ENCODE measurements at regions not wholly inside any gene's neighbourhood (a gene's known extent, or its start where the extent isn't known, plus 50 kb on each side); places are given as distances from the start of the nearest gene placed in this dataset.

DNA sequence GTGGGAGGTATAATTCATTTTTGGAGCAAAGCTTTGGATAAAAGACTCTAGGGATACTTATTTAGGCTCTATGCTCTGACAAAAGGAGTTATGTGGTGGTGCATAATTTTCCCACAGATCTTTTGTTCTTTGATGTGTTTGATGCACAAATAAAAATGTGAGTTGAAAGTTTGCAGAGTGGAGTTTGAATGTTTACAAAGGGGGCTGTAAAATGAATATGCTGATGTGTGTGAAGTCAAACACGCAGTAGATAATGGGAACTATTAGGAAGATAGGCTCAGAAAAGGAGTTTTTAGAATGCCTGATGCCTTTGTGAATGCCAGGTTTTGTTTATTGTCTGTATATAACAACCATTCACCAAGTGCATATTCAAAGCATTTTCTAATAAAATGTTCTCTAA lies 545.0 kb upstream of the EPHA7 start:
- WGBS, 2 donors = 26 to 44% methylated on average over 1 of the region's 1 CpG

DNA sequence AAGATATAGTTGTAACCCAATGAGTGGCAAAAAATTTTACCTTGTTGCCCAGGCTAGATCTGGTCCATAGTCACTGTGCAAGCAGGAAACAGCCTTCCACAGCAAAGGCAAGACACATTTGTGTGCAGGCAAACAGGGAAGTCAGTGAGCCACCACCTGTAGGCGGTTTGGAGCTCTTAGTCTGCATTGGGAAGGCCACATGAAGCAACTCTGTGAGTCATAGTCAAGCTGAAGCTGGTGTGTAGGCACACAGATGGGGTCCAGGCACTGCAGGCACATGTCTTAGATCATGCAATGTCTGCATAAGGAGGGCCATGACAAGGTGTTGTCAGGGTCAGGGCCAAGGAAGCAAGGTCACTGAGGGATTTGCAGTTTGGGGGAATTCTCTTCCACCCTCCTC lies 543.2 kb upstream of the EPHA7 start:
- no peaks in the 10 kb centered on the region for H3K27me3 ChIP-seq (ENCODE audit: control insufficient read depth in 1 of 2, insufficient read depth in 2 of 2, low read length in 2 of 2)
- H3K9me3 ChIP-seq (ENCODE audit: control insufficient read depth in 2 of 2, insufficient read depth in 1 of 2, low read depth in 1 of 2, low read length in 1 of 2) = peaks cover 0 to 5% of the 10 kb centered on the region in 2 donors
- H3K36me3 ChIP-seq (ENCODE audit: control insufficient read depth in 2 of 2, insufficient read depth in 2 of 2, low read length in 1 of 2) = no peaks in the 10 kb centered on the region
- H3K4me1 ChIP-seq (ENCODE audit: control insufficient read depth in 2 of 2, insufficient read depth in 2 of 2, low read length in 1 of 2) = no peaks in the 10 kb centered on the region
- 33 to 53% methylated on average over 1 of the region's 1 CpG for WGBS, 2 donors
- no peak overlapping the region for H3K4me3 ChIP-seq (ENCODE audit: low read depth in 1 of 2, low read length in 2 of 2)
- no peak overlapping the region for H3K27ac ChIP-seq (ENCODE audit: low read depth in 2 of 2, low read length in 1 of 2)

More for the DNA sequence above, 545.0 kb upstream of the EPHA7 start:
- H3K27me3 ChIP-seq (ENCODE audit: control insufficient read depth in 1 of 2, insufficient read depth in 2 of 2, low read length in 2 of 2) = no peaks in the 10 kb centered on the region
- no peak overlapping the region for H3K4me3 ChIP-seq (ENCODE audit: low read depth in 1 of 2, low read length in 2 of 2)
- H3K36me3 ChIP-seq (ENCODE audit: control insufficient read depth in 2 of 2, insufficient read depth in 2 of 2, low read length in 1 of 2) = no peaks in the 10 kb centered on the region
- peaks cover 0 to 5% of the 10 kb centered on the region in 2 donors for H3K9me3 ChIP-seq (ENCODE audit: control insufficient read depth in 2 of 2, insufficient read depth in 1 of 2, low read depth in 1 of 2, low read length in 1 of 2)
- H3K27ac ChIP-seq (ENCODE audit: low read depth in 2 of 2, low read length in 1 of 2) = no peak overlapping the region
- no peaks in the 10 kb centered on the region for H3K4me1 ChIP-seq (ENCODE audit: control insufficient read depth in 2 of 2, insufficient read depth in 2 of 2, low read length in 1 of 2)

DNA sequence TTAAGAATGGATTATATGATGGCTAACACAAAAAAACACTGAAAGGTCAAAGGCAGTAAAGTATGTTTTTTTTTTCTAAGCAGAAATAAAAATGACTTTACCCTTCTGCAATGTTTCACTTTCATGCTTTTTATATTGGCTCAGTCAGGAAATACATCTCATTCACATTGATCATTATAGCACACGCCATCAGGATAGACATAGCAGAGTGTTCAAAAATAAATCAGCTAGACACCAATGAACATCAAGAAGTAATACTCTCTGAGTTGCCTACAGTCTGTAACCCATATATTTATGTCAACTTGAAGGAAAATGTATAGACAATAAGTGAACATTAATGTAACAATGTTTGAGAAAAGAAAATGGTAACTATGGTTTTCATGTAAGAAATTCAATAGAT lies 535.2 kb upstream of the EPHA7 start:
- Histone ChIP-seq H3K36me3 (ENCODE audit: control insufficient read depth in 2 of 2, insufficient read depth in 2 of 2, low read length in 1 of 2) (no peaks in the 10 kb centered on the region), H3K9me3 (ENCODE audit: control insufficient read depth in 2 of 2, insufficient read depth in 1 of 2, low read depth in 1 of 2, low read length in 1 of 2) (no peaks in the 10 kb centered on the region), H3K27me3 (ENCODE audit: control insufficient read depth in 1 of 2, insufficient read depth in 2 of 2, low read length in 2 of 2) (no peaks in the 10 kb centered on the region), H3K4me3 (ENCODE audit: low read depth in 1 of 2, low read length in 2 of 2) (no peak overlapping the region), H3K4me1 (ENCODE audit: control insufficient read depth in 2 of 2, insufficient read depth in 2 of 2, low read length in 1 of 2) (no peaks in the 10 kb centered on the region), H3K27ac (ENCODE audit: low read depth in 2 of 2, low read length in 1 of 2) (no peak overlapping the region)
- 49 to 50% methylated on average over 1 of the region's 1 CpG for WGBS, 2 donors

DNA sequence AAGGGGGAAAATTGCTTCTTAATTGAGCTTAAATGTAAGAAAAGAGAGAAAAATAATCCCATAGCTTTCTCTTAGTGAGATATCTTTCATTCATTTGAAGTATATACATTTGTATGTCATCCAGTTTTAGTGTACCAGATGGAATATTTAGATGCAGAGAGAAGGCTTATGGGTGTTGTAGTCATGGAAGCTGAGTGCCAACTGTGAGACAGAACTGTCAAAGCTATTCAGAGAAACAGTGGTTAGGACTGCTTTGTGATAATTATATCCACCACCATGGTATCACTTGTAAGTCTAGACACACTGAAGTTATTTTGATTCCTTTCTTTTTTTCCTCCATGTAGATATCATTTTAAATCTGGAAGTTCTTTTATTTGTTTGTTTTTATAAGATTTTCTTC lies 524.3 kb upstream of the EPHA7 start:
- Histone ChIP-seq H3K36me3 (ENCODE audit: control insufficient read depth in 2 of 2, insufficient read depth in 2 of 2, low read length in 1 of 2) (no peaks in the 10 kb centered on the region), H3K4me3 (ENCODE audit: low read depth in 1 of 2, low read length in 2 of 2) (no peak overlapping the region), H3K9me3 (ENCODE audit: control insufficient read depth in 2 of 2, insufficient read depth in 1 of 2, low read depth in 1 of 2, low read length in 1 of 2) (no peaks in the 10 kb centered on the region), H3K4me1 (ENCODE audit: control insufficient read depth in 2 of 2, insufficient read depth in 2 of 2, low read length in 1 of 2) (no peaks in the 10 kb centered on the region), H3K27me3 (ENCODE audit: control insufficient read depth in 1 of 2, insufficient read depth in 2 of 2, low read length in 2 of 2) (no peaks in the 10 kb centered on the region), H3K27ac (ENCODE audit: low read depth in 2 of 2, low read length in 1 of 2) (no peak overlapping the region)

DNA sequence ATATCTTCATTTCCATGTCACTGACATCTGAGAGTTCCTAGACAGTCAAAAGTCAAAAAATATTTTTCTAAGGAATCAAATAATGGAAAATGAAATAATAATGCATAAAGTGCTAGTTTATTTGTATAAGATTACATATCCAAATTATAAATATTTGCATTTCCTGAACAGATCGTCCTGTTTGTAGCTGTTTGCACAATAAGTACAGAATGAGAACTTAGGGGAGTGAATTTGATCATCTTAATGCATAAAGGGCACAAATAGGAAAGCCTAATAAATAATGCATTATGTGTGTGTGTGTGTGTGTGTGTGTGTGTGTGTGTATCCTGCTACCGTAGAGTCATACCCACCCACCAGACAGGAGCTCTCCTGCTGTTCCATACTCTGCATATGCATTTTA lies 521.0 kb upstream of the EPHA7 start:
- Histone ChIP-seq H3K9me3 (ENCODE audit: control insufficient read depth in 2 of 2, insufficient read depth in 1 of 2, low read depth in 1 of 2, low read length in 1 of 2) (no peaks in the 10 kb centered on the region), H3K4me3 (ENCODE audit: low read depth in 1 of 2, low read length in 2 of 2) (no peak overlapping the region), H3K27ac (ENCODE audit: low read depth in 2 of 2, low read length in 1 of 2) (no peak overlapping the region), H3K4me1 (ENCODE audit: control insufficient read depth in 2 of 2, insufficient read depth in 2 of 2, low read length in 1 of 2) (no peaks in the 10 kb centered on the region), H3K27me3 (ENCODE audit: control insufficient read depth in 1 of 2, insufficient read depth in 2 of 2, low read length in 2 of 2) (no peaks in the 10 kb centered on the region), H3K36me3 (ENCODE audit: control insufficient read depth in 2 of 2, insufficient read depth in 2 of 2, low read length in 1 of 2) (no peaks in the 10 kb centered on the region)
- 48 to 63% methylated on average over 2 of the region's 2 CpGs for WGBS, 2 donors

DNA sequence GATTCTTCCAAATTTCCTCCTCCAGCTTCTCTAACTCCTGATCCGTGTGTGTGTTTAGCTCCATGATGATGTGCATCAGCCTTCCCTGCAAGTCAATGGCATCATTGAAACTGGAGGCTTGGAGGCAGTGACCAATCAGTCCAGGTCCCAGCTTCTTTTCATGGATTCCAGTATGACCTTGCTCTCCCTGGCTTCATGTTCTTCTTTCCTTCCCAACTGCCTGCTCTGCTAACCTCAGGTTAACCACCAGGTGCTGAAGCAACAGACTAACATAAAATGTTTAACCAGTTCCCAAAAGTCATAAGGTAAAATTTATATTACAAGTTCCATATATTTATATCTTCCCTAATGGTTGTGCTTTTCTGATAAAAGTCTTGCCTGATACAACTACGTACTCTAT lies 512.8 kb upstream of the EPHA7 start:
- Histone ChIP-seq H3K27ac (ENCODE audit: low read depth in 2 of 2, low read length in 1 of 2) (no peak overlapping the region), H3K4me3 (ENCODE audit: low read depth in 1 of 2, low read length in 2 of 2) (no peak overlapping the region), H3K4me1 (ENCODE audit: control insufficient read depth in 2 of 2, insufficient read depth in 2 of 2, low read length in 1 of 2) (no peaks in the 10 kb centered on the region), H3K9me3 (ENCODE audit: control insufficient read depth in 2 of 2, insufficient read depth in 1 of 2, low read depth in 1 of 2, low read length in 1 of 2) (no peaks in the 10 kb centered on the region), H3K27me3 (ENCODE audit: control insufficient read depth in 1 of 2, insufficient read depth in 2 of 2, low read length in 2 of 2) (no peaks in the 10 kb centered on the region), H3K36me3 (ENCODE audit: control insufficient read depth in 2 of 2, insufficient read depth in 2 of 2, low read length in 1 of 2) (no peaks in the 10 kb centered on the region)
- WGBS, 2 donors = 84 to 85% methylated on average over 2 of the region's 2 CpGs

DNA sequence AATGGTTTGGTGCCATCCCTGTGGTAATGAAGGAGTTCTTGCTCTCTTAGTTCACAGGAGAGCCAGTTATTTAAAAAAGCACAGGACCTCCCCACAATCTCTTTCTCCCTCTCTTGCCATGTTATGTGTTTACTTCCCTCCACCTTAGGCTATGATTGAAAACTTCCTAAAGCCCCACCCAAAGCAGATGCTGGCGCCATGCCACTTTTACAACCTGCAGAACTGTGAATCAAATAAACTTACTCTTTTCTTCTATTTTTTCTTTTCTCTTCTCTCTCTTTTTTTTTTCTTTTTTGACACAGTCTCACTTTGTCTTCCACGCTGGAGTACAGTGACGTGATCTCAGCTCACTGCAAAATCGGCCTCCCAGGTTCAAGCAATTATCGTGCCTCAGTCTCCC lies 508.4 kb upstream of the EPHA7 start:
- Histone ChIP-seq H3K36me3 (ENCODE audit: control insufficient read depth in 2 of 2, insufficient read depth in 2 of 2, low read length in 1 of 2) (no peaks in the 10 kb centered on the region), H3K27me3 (ENCODE audit: control insufficient read depth in 1 of 2, insufficient read depth in 2 of 2, low read length in 2 of 2) (no peaks in the 10 kb centered on the region), H3K9me3 (ENCODE audit: control insufficient read depth in 2 of 2, insufficient read depth in 1 of 2, low read depth in 1 of 2, low read length in 1 of 2) (no peaks in the 10 kb centered on the region), H3K4me1 (ENCODE audit: control insufficient read depth in 2 of 2, insufficient read depth in 2 of 2, low read length in 1 of 2) (no peaks in the 10 kb centered on the region), H3K27ac (ENCODE audit: low read depth in 2 of 2, low read length in 1 of 2) (no peak overlapping the region), H3K4me3 (ENCODE audit: low read depth in 1 of 2, low read length in 2 of 2) (no peak overlapping the region)
- 86 to 88% methylated on average over 5 of the region's 5 CpGs for WGBS, 2 donors

DNA sequence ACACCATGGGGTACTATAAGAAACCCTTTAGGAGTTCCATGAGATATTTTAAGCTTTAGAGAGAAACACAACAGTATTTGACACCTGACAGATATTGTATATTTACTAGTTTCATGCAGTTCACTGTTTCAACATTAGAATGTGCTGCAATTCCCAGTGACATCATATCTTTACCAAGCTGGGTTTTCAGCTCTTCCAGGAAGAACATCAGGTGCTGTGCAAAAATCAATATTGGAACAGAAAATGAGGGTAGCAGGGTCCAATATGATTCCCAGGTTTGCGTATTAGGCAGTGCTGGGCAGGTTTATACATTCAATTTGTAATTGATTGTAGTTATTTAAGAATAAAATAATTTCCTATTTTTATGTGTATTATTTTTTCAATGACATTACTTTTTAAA lies 500.0 kb upstream of the EPHA7 start:
- Histone ChIP-seq H3K27ac (ENCODE audit: low read depth in 2 of 2, low read length in 1 of 2) (no peak overlapping the region), H3K4me3 (ENCODE audit: low read depth in 1 of 2, low read length in 2 of 2) (no peak overlapping the region), H3K9me3 (ENCODE audit: control insufficient read depth in 2 of 2, insufficient read depth in 1 of 2, low read depth in 1 of 2, low read length in 1 of 2) (no peaks in the 10 kb centered on the region), H3K36me3 (ENCODE audit: control insufficient read depth in 2 of 2, insufficient read depth in 2 of 2, low read length in 1 of 2) (no peaks in the 10 kb centered on the region), H3K27me3 (ENCODE audit: control insufficient read depth in 1 of 2, insufficient read depth in 2 of 2, low read length in 2 of 2) (no peaks in the 10 kb centered on the region), H3K4me1 (ENCODE audit: control insufficient read depth in 2 of 2, insufficient read depth in 2 of 2, low read length in 1 of 2) (no peaks in the 10 kb centered on the region)
- WGBS, 2 donors = 81 to 91% methylated on average over 1 of the region's 1 CpG

DNA sequence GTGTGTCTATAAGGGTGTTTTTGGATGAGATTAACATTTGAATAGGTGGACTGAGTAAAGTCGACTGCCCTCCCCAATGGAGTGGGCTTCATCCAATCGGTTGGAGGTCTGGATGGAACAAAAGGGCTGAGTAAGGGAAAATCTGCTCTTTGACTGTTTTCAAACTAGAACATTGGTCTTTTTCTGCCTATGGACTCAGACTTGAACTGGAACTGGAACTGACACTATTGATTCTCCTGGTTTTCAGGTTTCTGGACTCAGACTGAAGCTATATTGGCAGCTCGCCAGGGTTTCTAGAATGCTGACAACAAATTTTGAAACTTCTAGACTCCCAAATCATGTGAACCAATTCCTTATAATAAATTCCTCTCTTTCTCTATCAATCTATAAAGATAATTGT lies 498.9 kb upstream of the EPHA7 start:
- H3K4me3 ChIP-seq (ENCODE audit: low read depth in 1 of 2, low read length in 2 of 2) = no peak overlapping the region
- H3K4me1 ChIP-seq (ENCODE audit: control insufficient read depth in 2 of 2, insufficient read depth in 2 of 2, low read length in 1 of 2) = no peaks in the 10 kb centered on the region
- H3K27me3 ChIP-seq (ENCODE audit: control insufficient read depth in 1 of 2, insufficient read depth in 2 of 2, low read length in 2 of 2) = no peaks in the 10 kb centered on the region
- 82 to 84% methylated on average over 3 of the region's 3 CpGs for WGBS, 2 donors
- H3K36me3 ChIP-seq (ENCODE audit: control insufficient read depth in 2 of 2, insufficient read depth in 2 of 2, low read length in 1 of 2) = no peaks in the 10 kb centered on the region
- no peaks in the 10 kb centered on the region for H3K9me3 ChIP-seq (ENCODE audit: control insufficient read depth in 2 of 2, insufficient read depth in 1 of 2, low read depth in 1 of 2, low read length in 1 of 2)
- no peak overlapping the region for H3K27ac ChIP-seq (ENCODE audit: low read depth in 2 of 2, low read length in 1 of 2)

DNA sequence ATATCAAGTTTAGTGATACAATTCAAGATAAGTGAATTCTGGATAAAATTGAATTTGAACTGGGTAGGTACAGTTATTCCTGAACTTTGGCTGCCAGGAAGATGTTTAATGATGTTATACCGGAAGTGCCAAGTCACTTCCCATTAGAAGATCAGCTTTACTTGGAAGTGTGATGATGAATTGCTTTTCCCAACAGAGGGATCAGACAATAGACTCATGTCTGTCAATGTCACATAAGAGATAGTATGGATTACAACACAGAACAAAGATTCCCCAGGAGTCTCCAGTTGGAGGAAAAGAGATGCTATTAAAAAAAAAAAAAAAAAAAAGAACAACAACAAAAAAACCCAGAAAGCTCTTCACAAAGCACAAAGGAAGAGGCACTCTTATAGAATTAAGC lies 497.9 kb upstream of the EPHA7 start:
- Histone ChIP-seq H3K27ac (ENCODE audit: low read depth in 2 of 2, low read length in 1 of 2) (no peak overlapping the region), H3K27me3 (ENCODE audit: control insufficient read depth in 1 of 2, insufficient read depth in 2 of 2, low read length in 2 of 2) (no peaks in the 10 kb centered on the region), H3K9me3 (ENCODE audit: control insufficient read depth in 2 of 2, insufficient read depth in 1 of 2, low read depth in 1 of 2, low read length in 1 of 2) (no peaks in the 10 kb centered on the region), H3K36me3 (ENCODE audit: control insufficient read depth in 2 of 2, insufficient read depth in 2 of 2, low read length in 1 of 2) (no peaks in the 10 kb centered on the region), H3K4me3 (ENCODE audit: low read depth in 1 of 2, low read length in 2 of 2) (no peak overlapping the region), H3K4me1 (ENCODE audit: control insufficient read depth in 2 of 2, insufficient read depth in 2 of 2, low read length in 1 of 2) (no peaks in the 10 kb centered on the region)
- 78 to 83% methylated on average over 1 of the region's 1 CpG for WGBS, 2 donors

Measured in esophagus (tissue), 2 donors.